Ovary (tissue), 3 donors: ENCODE measurements at regions not wholly inside any gene's neighbourhood (a gene's known extent, or its start where the extent isn't known, plus 50 kb on each side); places are given as distances from the start of the nearest gene placed in this dataset.

ENCODE experiments used
- POLR2A ChIP-seq: fragments of 450-650 bp; IDR thresholded peaks from one replicate; pipeline ENCODE4 v1.6.1; 2017; ENCODE audit warnings: antibody characterized with exemption, mild to moderate bottlenecking, moderate library complexity
- TF ChIP-seq, protein P1 (sequence below), 3 donors: fragments of 450-650 bp in 2 of 3; fragments of 200-600 bp in 1 of 3; IDR thresholded peaks; one replicate each; pipeline versions ENCODE4 v1.5.1 to v1.8.0; 2016 to 2022; ENCODE audit warnings: antibody characterized with exemption in 3 of 3, mild to moderate bottlenecking in 1 of 3
- donor health status: DM: no; HTN: no; CAD: no.

DNA sequence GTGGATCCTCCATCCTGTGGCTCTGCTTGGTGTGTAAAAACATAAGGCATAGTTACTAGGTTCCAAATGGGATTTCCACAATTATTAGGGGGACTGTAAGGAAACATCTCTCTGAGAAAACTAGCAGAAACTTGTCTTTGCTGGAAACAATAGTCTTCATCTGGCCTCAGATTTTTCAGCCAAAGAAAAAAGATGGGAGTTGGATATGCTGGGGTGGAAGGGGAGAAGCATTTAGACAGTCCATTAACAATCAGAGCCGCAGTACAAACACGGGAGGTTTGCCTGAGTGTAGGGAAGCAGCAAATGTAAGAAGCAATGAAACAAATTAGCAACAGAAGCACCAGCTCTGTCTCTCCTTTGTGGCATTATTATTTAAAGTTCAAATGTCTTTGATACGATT lies 402.7 kb upstream of the ZNF608 start:
- TF ChIP-seq, protein P1, sequence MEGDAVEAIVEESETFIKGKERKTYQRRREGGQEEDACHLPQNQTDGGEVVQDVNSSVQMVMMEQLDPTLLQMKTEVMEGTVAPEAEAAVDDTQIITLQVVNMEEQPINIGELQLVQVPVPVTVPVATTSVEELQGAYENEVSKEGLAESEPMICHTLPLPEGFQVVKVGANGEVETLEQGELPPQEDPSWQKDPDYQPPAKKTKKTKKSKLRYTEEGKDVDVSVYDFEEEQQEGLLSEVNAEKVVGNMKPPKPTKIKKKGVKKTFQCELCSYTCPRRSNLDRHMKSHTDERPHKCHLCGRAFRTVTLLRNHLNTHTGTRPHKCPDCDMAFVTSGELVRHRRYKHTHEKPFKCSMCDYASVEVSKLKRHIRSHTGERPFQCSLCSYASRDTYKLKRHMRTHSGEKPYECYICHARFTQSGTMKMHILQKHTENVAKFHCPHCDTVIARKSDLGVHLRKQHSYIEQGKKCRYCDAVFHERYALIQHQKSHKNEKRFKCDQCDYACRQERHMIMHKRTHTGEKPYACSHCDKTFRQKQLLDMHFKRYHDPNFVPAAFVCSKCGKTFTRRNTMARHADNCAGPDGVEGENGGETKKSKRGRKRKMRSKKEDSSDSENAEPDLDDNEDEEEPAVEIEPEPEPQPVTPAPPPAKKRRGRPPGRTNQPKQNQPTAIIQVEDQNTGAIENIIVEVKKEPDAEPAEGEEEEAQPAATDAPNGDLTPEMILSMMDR (IDR thresholded peaks at IDR 0.05), result no peak
- no peak for TF ChIP-seq POLR2A
